Fibroblast of pulmonary artery (primary cell): ENCODE measurements at regions not wholly inside any gene's neighbourhood (a gene's known extent, or its start where the extent isn't known, plus 50 kb on each side); places are given as distances from the start of the nearest gene placed in this dataset.
"Not testable (repeated sequence)": the region's sequence is repeated elsewhere in the genome, so short reads cannot be mapped to it uniquely, and the experiment has no call there.

Experiments used
- DNase-seq: peaks from one replicate; pipeline ENCODE4 v3.0.0-alpha.2; 2010; ENCODE audit warnings: low read depth
- H3K4me3 ChIP-seq: replicated peaks from 2 replicates; pipeline ENCODE4 v1.5.1; 2011; ENCODE audit warnings: low read depth, mild to moderate bottlenecking, control low read depth, low read length, moderate library complexity
- CTCF ChIP-seq: IDR thresholded peaks from 2 replicates; pipeline ENCODE4 v1.5.1; 2011; ENCODE audit warnings: mild to moderate bottlenecking, control low read depth, low read length, inconsistent platforms; ENCODE audit errors: missing control alignments

DNA sequence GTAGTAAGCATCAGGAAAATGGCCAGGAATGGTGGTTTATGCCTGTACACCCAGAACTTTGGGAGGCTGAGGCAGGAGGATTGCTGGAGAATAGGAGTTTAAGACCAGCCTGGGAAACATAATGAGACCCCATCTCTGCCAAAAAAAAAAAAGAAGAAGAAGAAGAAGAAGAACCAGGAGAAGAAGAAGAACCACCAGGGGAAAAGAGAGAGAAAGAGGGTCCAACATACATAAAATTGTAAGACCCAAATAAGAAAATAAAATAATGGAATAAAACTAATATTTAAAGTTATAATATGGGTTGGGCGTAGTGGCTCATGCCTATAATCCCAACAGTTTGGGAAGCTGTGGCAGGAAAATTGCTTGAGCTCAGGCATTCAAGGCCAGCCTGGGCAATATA lies 408.4 kb downstream of the ZFHX3 start:
- no peak for DNase-seq
- no peak overlapping the region for H3K4me3 ChIP-seq
- no peak for TF ChIP-seq CTCF

- TF ChIP-seq CTCF, result no peak
- DNase-seq, result peak; percentile 79
Measured at GRCh38 chr16:72637306-72637705, 410.6 kb downstream of the ZFHX3 start.

DNA sequence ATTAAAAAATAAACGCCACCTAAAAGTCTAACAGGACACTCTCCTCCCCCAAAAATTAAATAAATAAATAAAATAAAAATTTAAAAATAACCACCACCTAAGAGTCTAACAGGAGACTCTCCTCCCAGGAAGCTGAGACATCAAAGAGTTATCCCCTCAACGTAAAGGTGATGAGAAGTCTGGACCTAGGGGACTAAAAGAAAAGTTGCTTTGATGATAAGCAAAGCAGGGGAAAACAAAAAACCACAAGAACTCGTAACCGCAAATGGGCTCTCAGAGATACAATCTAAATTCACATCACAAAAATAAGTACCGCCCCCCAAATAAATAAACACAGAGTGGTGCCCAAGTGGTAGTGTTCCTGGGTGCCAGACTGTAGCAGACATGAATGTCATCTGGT lies 412.2 kb downstream of the ZFHX3 start:
- no peak overlapping the region for H3K4me3 ChIP-seq
- TF ChIP-seq CTCF, result no peak
- DNase-seq, result no peak

More at GRCh38 chr16:72637306-72637705, 410.6 kb downstream of the ZFHX3 start:
- no peak overlapping the region for H3K4me3 ChIP-seq

GRCh38 chr16:72635104-72635503 lies 412.8 kb downstream of the ZFHX3 start:
- H3K4me3 ChIP-seq, result no peak overlapping the region
- DNase-seq, result no peak
- no peak for TF ChIP-seq CTCF

DNA sequence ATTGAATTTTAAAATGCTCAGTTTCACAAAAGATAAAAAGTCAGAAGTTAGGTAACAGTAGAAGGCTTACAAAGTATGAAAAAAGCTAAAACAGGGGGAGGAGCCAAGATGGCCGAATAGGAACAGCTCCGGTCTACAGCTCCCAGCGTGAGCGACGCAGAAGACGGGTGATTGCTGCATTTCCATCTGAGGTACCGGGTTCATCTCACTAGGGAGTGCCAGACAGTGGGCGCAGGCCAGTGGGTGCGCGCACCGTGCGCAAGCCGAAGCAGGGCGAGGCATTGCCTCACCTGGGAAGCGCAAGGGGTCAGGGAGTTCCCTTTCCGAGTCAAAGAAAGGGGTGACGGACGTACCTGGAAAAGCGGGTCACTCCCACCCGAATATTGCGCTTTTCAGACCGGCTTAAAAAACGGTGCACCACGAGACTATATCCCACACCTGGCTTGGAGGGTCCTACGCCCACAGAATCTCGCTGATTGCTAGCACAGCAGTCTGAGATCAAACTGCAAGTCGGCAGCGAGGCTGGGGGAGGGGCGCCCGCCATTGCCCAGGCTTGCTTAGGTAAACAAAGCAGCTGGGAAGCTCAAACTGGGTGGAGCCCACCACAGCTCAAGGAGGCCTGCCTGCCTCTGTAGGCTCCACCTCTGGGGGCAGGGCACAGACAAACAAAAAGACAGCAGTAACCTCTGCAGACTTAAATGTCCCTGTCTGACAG lies 420.6 kb downstream of the ZFHX3 start:
- not testable (repeated sequence) for H3K4me3 ChIP-seq, DNase-seq

DNA sequence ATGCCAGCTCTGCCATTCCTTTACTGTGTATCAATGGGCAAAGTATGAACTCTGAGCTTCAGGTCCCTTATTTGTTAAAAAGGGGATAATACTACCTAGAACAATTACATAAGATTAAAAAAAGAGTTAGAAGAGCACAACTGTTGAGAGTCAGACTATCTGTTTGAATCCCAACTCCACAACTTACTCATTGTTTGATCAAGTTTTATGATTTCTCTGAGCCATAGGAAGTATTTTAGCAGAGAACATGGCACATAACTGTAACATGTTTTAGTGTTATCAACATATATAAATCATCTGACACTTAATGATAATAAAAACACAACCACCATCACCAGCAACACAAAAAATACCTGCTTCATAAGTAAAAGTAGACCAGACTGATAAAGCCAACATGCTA lies 421.3 kb downstream of the ZFHX3 start:
- no peak for DNase-seq
- TF ChIP-seq CTCF, result no peak
- H3K4me3 ChIP-seq, result no peak overlapping the region

DNA sequence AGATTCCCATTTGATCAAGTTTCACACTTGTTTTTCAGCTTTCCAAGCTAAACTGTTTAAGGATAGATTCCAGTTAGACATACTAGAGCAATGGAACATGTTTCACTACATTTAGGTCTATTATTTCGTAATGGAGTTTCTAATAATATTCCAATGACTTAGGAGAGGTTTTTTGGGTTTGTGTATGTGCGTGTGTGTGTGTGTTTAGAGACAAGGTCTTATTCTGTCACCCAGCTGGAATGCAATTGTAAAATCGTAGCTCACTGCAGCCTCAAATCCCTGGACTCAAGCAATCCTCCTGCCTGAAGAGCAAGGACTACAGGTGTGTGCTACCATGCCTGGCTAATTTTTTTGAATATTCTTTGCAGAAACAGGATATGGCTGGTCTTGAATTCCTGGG lies 426.3 kb downstream of the ZFHX3 start:
- peak; percentile 10 for DNase-seq
- no peak for TF ChIP-seq CTCF
- no peak overlapping the region for H3K4me3 ChIP-seq
